Kidney epithelial cell (primary cell): ENCODE measurements at regions not wholly inside any gene's neighbourhood (a gene's known extent, or its start where the extent isn't known, plus 50 kb on each side); places are given as distances from the start of the nearest gene placed in this dataset.

Experiments
- DNase-seq: peaks from one replicate; pipeline ENCODE4 v3.0.0-alpha.2; 2010; ENCODE audit warnings: low read depth
- H3K27me3 ChIP-seq: 2 replicates; pipeline ENCODE4 v1.6.0; 2011; ENCODE audit warnings: low read length; ENCODE audit not compliant: control insufficient read depth, insufficient read depth
- H3K36me3 ChIP-seq: 2 replicates; pipeline ENCODE4 v1.5.1; 2011; ENCODE audit warnings: low read length; ENCODE audit not compliant: control insufficient read depth, insufficient read depth
- H3K4me3 ChIP-seq: 2 replicates; pipeline ENCODE4 v1.5.1; 2011; ENCODE audit warnings: low read depth, mild to moderate bottlenecking, control low read depth, low read length
- TF ChIP-seq, protein P1 (sequence below): IDR thresholded peaks from 2 replicates; pipeline ENCODE4 v1.5.1; 2011; ENCODE audit warnings: mild to moderate bottlenecking, moderate library complexity, low read length, control low read depth, inconsistent platforms; ENCODE audit not compliant: insufficient read depth, poor library complexity, severe bottlenecking

DNA sequence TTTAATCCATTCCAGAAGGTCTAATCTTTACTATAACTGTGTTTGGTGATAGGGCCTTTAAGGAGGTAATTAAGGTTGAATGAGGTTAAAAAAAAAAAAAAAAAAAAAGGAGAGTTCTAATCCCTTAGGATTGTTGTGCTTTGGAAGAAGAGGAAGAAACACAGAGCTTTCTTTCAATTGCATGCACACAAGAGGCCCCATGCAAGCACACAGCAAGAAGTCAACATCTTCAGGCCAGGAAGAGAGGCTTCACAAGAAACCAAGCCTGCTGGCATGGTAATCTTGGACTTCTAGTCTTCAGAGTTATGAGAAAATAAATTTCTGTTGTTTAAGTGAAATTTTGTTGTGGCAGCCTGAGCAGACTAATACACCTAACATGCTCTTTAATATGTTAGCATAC, 118.6 kb downstream of the NAA11 start:
- TF ChIP-seq, protein P1, sequence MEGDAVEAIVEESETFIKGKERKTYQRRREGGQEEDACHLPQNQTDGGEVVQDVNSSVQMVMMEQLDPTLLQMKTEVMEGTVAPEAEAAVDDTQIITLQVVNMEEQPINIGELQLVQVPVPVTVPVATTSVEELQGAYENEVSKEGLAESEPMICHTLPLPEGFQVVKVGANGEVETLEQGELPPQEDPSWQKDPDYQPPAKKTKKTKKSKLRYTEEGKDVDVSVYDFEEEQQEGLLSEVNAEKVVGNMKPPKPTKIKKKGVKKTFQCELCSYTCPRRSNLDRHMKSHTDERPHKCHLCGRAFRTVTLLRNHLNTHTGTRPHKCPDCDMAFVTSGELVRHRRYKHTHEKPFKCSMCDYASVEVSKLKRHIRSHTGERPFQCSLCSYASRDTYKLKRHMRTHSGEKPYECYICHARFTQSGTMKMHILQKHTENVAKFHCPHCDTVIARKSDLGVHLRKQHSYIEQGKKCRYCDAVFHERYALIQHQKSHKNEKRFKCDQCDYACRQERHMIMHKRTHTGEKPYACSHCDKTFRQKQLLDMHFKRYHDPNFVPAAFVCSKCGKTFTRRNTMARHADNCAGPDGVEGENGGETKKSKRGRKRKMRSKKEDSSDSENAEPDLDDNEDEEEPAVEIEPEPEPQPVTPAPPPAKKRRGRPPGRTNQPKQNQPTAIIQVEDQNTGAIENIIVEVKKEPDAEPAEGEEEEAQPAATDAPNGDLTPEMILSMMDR = no peak
- Histone ChIP-seq H3K36me3 (no peaks in the 10 kb centered on the region), H3K4me3 (no peak overlapping the region), H3K27me3 (no peaks in the 10 kb centered on the region)
- DNase-seq = no peak

- DNase-seq = no peak
- H3K36me3 ChIP-seq = no peaks in the 10 kb centered on the region
Observed at GRCh38 chr4:79206660-79207059, 119.2 kb downstream of the NAA11 start.

DNA sequence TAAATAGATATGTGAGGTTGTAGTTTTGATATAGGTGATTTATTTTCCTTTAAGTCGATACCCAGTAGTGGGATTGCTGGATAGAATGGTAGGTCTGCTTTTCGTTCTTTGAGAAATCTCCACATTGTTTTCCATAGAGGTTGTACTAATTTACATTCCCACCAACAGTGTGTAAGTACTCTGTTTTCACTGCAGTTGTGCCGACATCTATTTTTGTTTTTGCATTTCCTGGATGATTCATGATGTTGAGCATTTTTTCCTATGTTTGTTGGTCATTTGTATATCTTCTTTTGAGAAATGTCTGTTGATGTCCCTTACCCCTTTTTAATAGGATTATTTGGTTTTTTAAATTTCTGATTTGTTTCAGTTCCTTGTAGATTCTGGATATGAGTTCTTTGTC, 120.7 kb downstream of the NAA11 start:
- DNase-seq = no peak
- Histone ChIP-seq H3K36me3 (no peaks in the 10 kb centered on the region), H3K27me3 (no peaks in the 10 kb centered on the region), H3K4me3 (no peak overlapping the region)
- TF ChIP-seq, protein P1 = no peak

More at GRCh38 chr4:79206660-79207059, 119.2 kb downstream of the NAA11 start:
- TF ChIP-seq, protein P1 = no peak
- no peak overlapping the region for H3K4me3 ChIP-seq
- no peaks in the 10 kb centered on the region for H3K27me3 ChIP-seq

DNA sequence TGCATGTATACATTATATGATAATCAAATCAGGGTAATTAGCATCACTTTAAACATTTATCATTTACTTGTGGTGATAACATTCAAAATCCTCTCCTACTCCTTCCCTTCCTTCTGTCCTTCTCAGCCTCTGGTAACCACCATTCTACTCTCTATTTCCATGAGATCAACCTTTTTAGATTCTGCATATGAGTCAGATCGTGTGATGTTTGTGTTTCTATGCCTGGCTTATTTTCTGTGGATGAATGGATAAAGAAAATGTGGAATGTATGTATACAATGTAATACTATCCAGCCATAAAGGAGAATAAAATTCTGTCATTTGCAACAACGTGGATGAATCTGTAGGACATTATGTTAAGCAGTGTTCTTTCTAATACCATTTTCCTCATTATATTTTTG, 123.9 kb downstream of the NAA11 start:
- H3K27me3 ChIP-seq = no peaks in the 10 kb centered on the region
- H3K36me3 ChIP-seq = no peaks in the 10 kb centered on the region
- H3K4me3 ChIP-seq = no peak overlapping the region
- TF ChIP-seq, protein P1 = no peak
- peak; percentile 37 for DNase-seq

GRCh38 chr4:79199743-79200142, 126.1 kb downstream of the NAA11 start:
- no peak for DNase-seq
- Histone ChIP-seq H3K4me3 (no peak overlapping the region), H3K36me3 (no peaks in the 10 kb centered on the region), H3K27me3 (no peaks in the 10 kb centered on the region)
- TF ChIP-seq, protein P1 = no peak

GRCh38 chr4:79198951-79199587, 126.8 kb downstream of the NAA11 start:
- TF ChIP-seq, protein P1 = no peak
- DNase-seq = no peak
- H3K27me3 ChIP-seq = no peaks in the 10 kb centered on the region
- no peak overlapping the region for H3K4me3 ChIP-seq
- H3K36me3 ChIP-seq = no peaks in the 10 kb centered on the region
